ENCODE measurements at regions not wholly inside any gene's neighbourhood (a gene's known extent, or its start where the extent isn't known, plus 50 kb on each side); places are given as distances from the start of the nearest gene placed in this dataset.

DNA sequence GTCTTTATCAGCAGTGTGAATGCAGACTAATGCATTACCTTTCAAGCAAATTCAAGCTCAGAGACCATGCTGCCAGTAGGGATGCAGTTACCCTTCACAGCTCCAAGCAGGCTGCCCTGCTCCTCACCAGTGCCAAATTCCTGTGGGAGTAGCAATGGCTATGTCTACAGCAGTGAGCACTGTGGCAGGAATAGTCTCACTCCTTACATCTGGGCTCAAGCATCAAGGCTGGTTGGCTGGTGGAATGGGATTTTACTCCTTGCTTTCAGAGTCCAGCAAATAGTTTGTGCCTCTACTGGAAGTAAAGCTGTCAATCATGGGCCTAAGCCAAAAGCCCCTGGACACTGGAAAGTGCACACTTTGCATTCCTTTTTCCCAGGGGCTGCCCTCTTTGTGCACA, 1030.8 kb downstream of the SH3BGRL start:
- H3K9ac ChIP-seq (ENCODE audit: control insufficient read depth, extremely low read depth, insufficient read depth, low read length) = no peak overlapping the region
- H3K4me2 ChIP-seq (ENCODE audit: control insufficient read depth, extremely low read depth, insufficient read depth, low read depth, low read length) = no peak overlapping the region
- H3K27me3 ChIP-seq (ENCODE audit: control insufficient read depth, extremely low read depth, insufficient read depth, low read length) = no peaks in the 10 kb centered on the region
- DNase-seq (ENCODE audit: low read depth, low spot score) = no peak
- no peak overlapping the region for H2AFZ ChIP-seq (ENCODE audit: control insufficient read depth, low read length)
- no peak for TF ChIP-seq EZH2 (IDR thresholded peaks at IDR 0.05; ENCODE audit: low read length)
- TF ChIP-seq, protein P1, sequence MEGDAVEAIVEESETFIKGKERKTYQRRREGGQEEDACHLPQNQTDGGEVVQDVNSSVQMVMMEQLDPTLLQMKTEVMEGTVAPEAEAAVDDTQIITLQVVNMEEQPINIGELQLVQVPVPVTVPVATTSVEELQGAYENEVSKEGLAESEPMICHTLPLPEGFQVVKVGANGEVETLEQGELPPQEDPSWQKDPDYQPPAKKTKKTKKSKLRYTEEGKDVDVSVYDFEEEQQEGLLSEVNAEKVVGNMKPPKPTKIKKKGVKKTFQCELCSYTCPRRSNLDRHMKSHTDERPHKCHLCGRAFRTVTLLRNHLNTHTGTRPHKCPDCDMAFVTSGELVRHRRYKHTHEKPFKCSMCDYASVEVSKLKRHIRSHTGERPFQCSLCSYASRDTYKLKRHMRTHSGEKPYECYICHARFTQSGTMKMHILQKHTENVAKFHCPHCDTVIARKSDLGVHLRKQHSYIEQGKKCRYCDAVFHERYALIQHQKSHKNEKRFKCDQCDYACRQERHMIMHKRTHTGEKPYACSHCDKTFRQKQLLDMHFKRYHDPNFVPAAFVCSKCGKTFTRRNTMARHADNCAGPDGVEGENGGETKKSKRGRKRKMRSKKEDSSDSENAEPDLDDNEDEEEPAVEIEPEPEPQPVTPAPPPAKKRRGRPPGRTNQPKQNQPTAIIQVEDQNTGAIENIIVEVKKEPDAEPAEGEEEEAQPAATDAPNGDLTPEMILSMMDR (optimal IDR thresholded peaks at IDR 0.05 in 1 of 3, IDR thresholded peaks at IDR 0.05 in 1 of 3, conservative IDR thresholded peaks at IDR 0.05 in 1 of 3; ENCODE audit: extremely low read depth in 1 of 3, insufficient read depth in 2 of 3, low read length in 3 of 3) = no peak
- H3K79me2 ChIP-seq (ENCODE audit: control insufficient read depth, insufficient read depth, low read length) = no peaks in the 10 kb centered on the region
- FAIRE-seq = no peak
- dilution Hi-C loops (cut with MboI; ENCODE audit: extremely low pct_ligation_motif_present, low sequenced_read_pairs) = no loop called here
- H3K9me3 ChIP-seq (ENCODE audit: control insufficient read depth, low read depth, low read length) = peaks cover 3% of the 10 kb centered on the region
- H4K20me1 ChIP-seq (ENCODE audit: control insufficient read depth, extremely low read depth, insufficient read depth, low read length) = no peaks in the 10 kb centered on the region
- no peak overlapping the region for H3K27ac ChIP-seq (ENCODE audit: control insufficient read depth, insufficient read depth, low read length)
- no peaks in the 10 kb centered on the region for H3K4me1 ChIP-seq (ENCODE audit: control insufficient read depth, extremely low read depth, insufficient read depth, low read length)
- H3K4me3 ChIP-seq (ENCODE audit: control insufficient read depth in 2 of 3, extremely low read depth in 1 of 3, insufficient read depth in 2 of 3, low read depth in 1 of 3, low read length in 3 of 3) = no peak overlapping the region
- no peaks in the 10 kb centered on the region for H3K36me3 ChIP-seq (ENCODE audit: control insufficient read depth in 2 of 2, extremely low read depth in 1 of 2, insufficient read depth in 2 of 2, low read length in 2 of 2)
- no peaks in the 10 kb centered on the region for H3K9me1 ChIP-seq (ENCODE audit: control insufficient read depth, extremely low read depth, insufficient read depth, low read length)

GRCh38 chrX:82237328-82237727, 1035.4 kb downstream of the SH3BGRL start:
- no peak for TF ChIP-seq EZH2 (IDR thresholded peaks at IDR 0.05; ENCODE audit: low read length)
- TF ChIP-seq, protein P1 (optimal IDR thresholded peaks at IDR 0.05 in 1 of 3, IDR thresholded peaks at IDR 0.05 in 1 of 3, conservative IDR thresholded peaks at IDR 0.05 in 1 of 3; ENCODE audit: extremely low read depth in 1 of 3, insufficient read depth in 2 of 3, low read length in 3 of 3) = no peak
- dilution Hi-C loops (cut with MboI; ENCODE audit: extremely low pct_ligation_motif_present, low sequenced_read_pairs) = no loop called here
- no peak for FAIRE-seq

More at GRCh38 chrX:82237328-82237727, 1035.4 kb downstream of the SH3BGRL start:
- Histone ChIP-seq H4K20me1 (ENCODE audit: control insufficient read depth, extremely low read depth, insufficient read depth, low read length) (no peaks in the 10 kb centered on the region), H3K4me2 (ENCODE audit: control insufficient read depth, extremely low read depth, insufficient read depth, low read depth, low read length) (no peak overlapping the region), H3K79me2 (ENCODE audit: control insufficient read depth, insufficient read depth, low read length) (no peaks in the 10 kb centered on the region), H2AFZ (ENCODE audit: control insufficient read depth, low read length) (no peak overlapping the region), H3K9me1 (ENCODE audit: control insufficient read depth, extremely low read depth, insufficient read depth, low read length) (no peaks in the 10 kb centered on the region), H3K9ac (ENCODE audit: control insufficient read depth, extremely low read depth, insufficient read depth, low read length) (no peak overlapping the region), H3K4me3 (ENCODE audit: control insufficient read depth in 2 of 3, extremely low read depth in 1 of 3, insufficient read depth in 2 of 3, low read depth in 1 of 3, low read length in 3 of 3) (no peak overlapping the region), H3K36me3 (ENCODE audit: control insufficient read depth in 2 of 2, extremely low read depth in 1 of 2, insufficient read depth in 2 of 2, low read length in 2 of 2) (no peaks in the 10 kb centered on the region), H3K4me1 (ENCODE audit: control insufficient read depth, extremely low read depth, insufficient read depth, low read length) (no peaks in the 10 kb centered on the region), H3K9me3 (ENCODE audit: control insufficient read depth, low read depth, low read length) (peaks cover 3% of the 10 kb centered on the region), H3K27me3 (ENCODE audit: control insufficient read depth, extremely low read depth, insufficient read depth, low read length) (no peaks in the 10 kb centered on the region), H3K27ac (ENCODE audit: control insufficient read depth, insufficient read depth, low read length) (no peak overlapping the region)
- DNase-seq (ENCODE audit: low read depth, low spot score) = no peak

Small RNAs in the stretch of these regions (small RNA-seq; reads per million reads assigned to genes)
- 0 reads per million in 3 experiments for gene RNU6-974P (ENCODE audit: insufficient read length in 3 of 3, low read depth in 3 of 3, low replicate concordance in 1 of 3)
